ENCODE measurements at regions not wholly inside any gene's neighbourhood (a gene's known extent, or its start where the extent isn't known, plus 50 kb on each side); places are given as distances from the start of the nearest gene placed in this dataset.
A peak's percentile ranks its signal among the peaks of the same experiment; 100 is the strongest.

DNA sequence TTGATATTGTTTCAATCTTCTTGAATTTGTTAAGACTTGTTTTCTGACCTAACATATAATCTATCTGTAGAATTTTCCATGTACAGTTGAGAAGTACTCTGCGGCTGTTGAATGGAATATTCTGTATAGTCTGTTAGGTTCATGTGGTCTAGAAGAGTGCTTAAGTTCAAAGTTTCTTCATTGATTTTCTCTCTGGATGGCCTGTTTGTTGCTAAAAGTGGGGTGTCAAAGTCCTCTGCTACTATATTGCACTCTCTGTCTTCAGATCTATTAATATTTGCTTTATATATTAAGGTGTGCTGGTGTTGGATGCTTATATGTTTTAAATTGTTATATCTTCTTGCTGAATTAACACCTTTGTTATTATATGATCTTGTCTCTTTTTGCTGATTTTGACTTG is 290.9 kb upstream of the STXBP6 start:
- TF ChIP-seq TAF1 (IDR thresholded peaks at IDR 0.05; ENCODE audit: low read depth) (no peak), EP300 (IDR thresholded peaks at IDR 0.05; ENCODE audit: borderline replicate concordance) (no peak), USF1 (IDR thresholded peaks at IDR 0.05) (no peak)

- TF ChIP-seq USF1 (IDR thresholded peaks at IDR 0.05) (no peak), CREB1 (IDR thresholded peaks at IDR 0.05; ENCODE audit: low read depth) (no peak), TEAD4 (IDR thresholded peaks at IDR 0.05) (no peak), CEBPB (IDR thresholded peaks at IDR 0.05) (no peak), RAD21 (IDR thresholded peaks at IDR 0.05; ENCODE audit: low read depth) (no peak), EP300 (IDR thresholded peaks at IDR 0.05; ENCODE audit: borderline replicate concordance) (no peak), EGR1 (IDR thresholded peaks at IDR 0.05) (no peak), TAF1 (IDR thresholded peaks at IDR 0.05; ENCODE audit: low read depth) (no peak), ZBTB7A (IDR thresholded peaks at IDR 0.05; ENCODE audit: low read depth) (no peak), NFIC (IDR thresholded peaks at IDR 0.05) (no peak), YY1 (IDR thresholded peaks at IDR 0.05; ENCODE audit: low read depth) (no peak), MAX (IDR thresholded peaks at IDR 0.05) (no peak), FOXM1 (IDR thresholded peaks at IDR 0.05; ENCODE audit: borderline replicate concordance, low read depth) (no peak), TCF12 (IDR thresholded peaks at IDR 0.05; ENCODE audit: low read depth) (no peak)
- TF ChIP-seq, protein P1, sequence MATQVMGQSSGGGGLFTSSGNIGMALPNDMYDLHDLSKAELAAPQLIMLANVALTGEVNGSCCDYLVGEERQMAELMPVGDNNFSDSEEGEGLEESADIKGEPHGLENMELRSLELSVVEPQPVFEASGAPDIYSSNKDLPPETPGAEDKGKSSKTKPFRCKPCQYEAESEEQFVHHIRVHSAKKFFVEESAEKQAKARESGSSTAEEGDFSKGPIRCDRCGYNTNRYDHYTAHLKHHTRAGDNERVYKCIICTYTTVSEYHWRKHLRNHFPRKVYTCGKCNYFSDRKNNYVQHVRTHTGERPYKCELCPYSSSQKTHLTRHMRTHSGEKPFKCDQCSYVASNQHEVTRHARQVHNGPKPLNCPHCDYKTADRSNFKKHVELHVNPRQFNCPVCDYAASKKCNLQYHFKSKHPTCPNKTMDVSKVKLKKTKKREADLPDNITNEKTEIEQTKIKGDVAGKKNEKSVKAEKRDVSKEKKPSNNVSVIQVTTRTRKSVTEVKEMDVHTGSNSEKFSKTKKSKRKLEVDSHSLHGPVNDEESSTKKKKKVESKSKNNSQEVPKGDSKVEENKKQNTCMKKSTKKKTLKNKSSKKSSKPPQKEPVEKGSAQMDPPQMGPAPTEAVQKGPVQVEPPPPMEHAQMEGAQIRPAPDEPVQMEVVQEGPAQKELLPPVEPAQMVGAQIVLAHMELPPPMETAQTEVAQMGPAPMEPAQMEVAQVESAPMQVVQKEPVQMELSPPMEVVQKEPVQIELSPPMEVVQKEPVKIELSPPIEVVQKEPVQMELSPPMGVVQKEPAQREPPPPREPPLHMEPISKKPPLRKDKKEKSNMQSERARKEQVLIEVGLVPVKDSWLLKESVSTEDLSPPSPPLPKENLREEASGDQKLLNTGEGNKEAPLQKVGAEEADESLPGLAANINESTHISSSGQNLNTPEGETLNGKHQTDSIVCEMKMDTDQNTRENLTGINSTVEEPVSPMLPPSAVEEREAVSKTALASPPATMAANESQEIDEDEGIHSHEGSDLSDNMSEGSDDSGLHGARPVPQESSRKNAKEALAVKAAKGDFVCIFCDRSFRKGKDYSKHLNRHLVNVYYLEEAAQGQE (IDR thresholded peaks at IDR 0.05; ENCODE audit: low read depth) = no peak
Observed at GRCh38 chr14:25322784-25323183, 272.8 kb upstream of the STXBP6 start.

DNA sequence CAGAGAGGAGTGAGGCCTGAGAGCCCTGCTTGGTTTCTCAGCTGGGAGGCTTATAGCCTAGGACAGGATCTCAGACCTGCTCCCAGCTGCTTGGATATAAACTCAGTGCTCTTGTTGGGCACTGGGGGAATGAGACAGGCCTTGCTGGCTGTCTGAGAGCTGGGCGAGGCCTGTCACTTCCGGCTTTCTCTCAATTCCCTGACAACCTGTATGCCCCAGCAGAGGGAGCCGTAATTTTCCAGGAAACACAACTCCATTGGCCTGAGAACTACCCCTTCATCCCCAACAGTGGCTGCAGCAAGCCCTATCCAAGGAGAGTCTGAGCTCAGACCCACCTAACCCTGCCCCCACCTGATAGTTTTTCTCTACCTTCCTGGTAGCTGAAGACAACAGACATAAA is 258.3 kb upstream of the STXBP6 start:
- TF ChIP-seq MAX (IDR thresholded peaks at IDR 0.05) = no peak
- peak; percentile 32; the same call in 1 of the 2 replicates for TF ChIP-seq RAD21 (IDR thresholded peaks at IDR 0.05; ENCODE audit: low read depth)

GRCh38 chr14:25303934-25304333 is 254.0 kb upstream of the STXBP6 start:
- TF ChIP-seq EGR1 (IDR thresholded peaks at IDR 0.05) = no peak
- no peak for TF ChIP-seq FOXM1 (IDR thresholded peaks at IDR 0.05; ENCODE audit: borderline replicate concordance, low read depth)
- no peak for TF ChIP-seq EP300 (IDR thresholded peaks at IDR 0.05; ENCODE audit: borderline replicate concordance)
- no peak for TF ChIP-seq MAX (IDR thresholded peaks at IDR 0.05)
- TF ChIP-seq CREB1 (IDR thresholded peaks at IDR 0.05; ENCODE audit: low read depth) = no peak
- TF ChIP-seq, protein P1 (IDR thresholded peaks at IDR 0.05; ENCODE audit: low read depth) = no peak
- TF ChIP-seq CEBPB (IDR thresholded peaks at IDR 0.05) = no peak
- TF ChIP-seq RAD21 (IDR thresholded peaks at IDR 0.05; ENCODE audit: low read depth) = no peak
- TF ChIP-seq YY1 (IDR thresholded peaks at IDR 0.05; ENCODE audit: low read depth) = no peak

DNA sequence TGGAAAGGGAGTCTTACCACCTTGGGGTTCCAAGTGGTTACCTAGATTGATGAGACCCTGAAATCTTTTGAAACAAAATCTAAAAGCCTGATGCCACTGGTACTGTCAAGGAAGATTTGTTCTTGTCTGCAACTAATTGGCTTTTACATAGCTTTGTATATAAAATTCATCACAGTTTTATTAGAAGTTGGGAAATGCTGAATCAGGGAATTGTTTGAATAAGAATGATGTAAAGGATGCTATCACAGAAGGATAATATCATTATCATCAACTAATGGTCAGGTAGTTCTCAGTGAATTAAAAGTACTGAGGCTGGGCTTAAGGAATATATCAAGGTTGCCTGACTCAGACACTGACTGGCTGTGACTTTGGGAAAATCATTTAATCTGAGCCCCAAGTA is 248.3 kb upstream of the STXBP6 start:
- TF ChIP-seq EGR1 (IDR thresholded peaks at IDR 0.05) (no peak), TEAD4 (IDR thresholded peaks at IDR 0.05) (no peak), TAF1 (IDR thresholded peaks at IDR 0.05; ENCODE audit: low read depth) (no peak), YY1 (IDR thresholded peaks at IDR 0.05; ENCODE audit: low read depth) (no peak), FOXM1 (IDR thresholded peaks at IDR 0.05; ENCODE audit: borderline replicate concordance, low read depth) (no peak), MAX (IDR thresholded peaks at IDR 0.05) (no peak), EP300 (IDR thresholded peaks at IDR 0.05; ENCODE audit: borderline replicate concordance) (no peak), TCF12 (IDR thresholded peaks at IDR 0.05; ENCODE audit: low read depth) (no peak), CEBPB (IDR thresholded peaks at IDR 0.05) (no peak), USF1 (IDR thresholded peaks at IDR 0.05) (no peak), CREB1 (IDR thresholded peaks at IDR 0.05; ENCODE audit: low read depth) (no peak), NFIC (IDR thresholded peaks at IDR 0.05) (no peak), RAD21 (IDR thresholded peaks at IDR 0.05; ENCODE audit: low read depth) (no peak), ZBTB7A (IDR thresholded peaks at IDR 0.05; ENCODE audit: low read depth) (no peak)
- TF ChIP-seq, protein P1 (IDR thresholded peaks at IDR 0.05; ENCODE audit: low read depth) = no peak
